Kidney capillary endothelial cell (primary cell): ENCODE measurements at regions not wholly inside any gene's neighbourhood (a gene's known extent, or its start where the extent isn't known, plus 50 kb on each side); places are given as distances from the start of the nearest gene placed in this dataset.
"Not testable (repeated sequence)": the region's sequence is repeated elsewhere in the genome, so short reads cannot be mapped to it uniquely, and the experiment has no call there.

Experiments
- DNase-seq: peaks from one replicate; pipeline ENCODE4 v3.0.0-alpha.2; 2018; ENCODE audit warnings: low spot score

GRCh38 chr10:21141946-21142492, 244.9 kb upstream of the NEBL start:
- no peak for DNase-seq

GRCh38 chr10:21138769-21139340, 241.7 kb upstream of the NEBL start:
- no peak for DNase-seq

- DNase-seq: no peak
Measured at GRCh38 chr10:21135023-21135931, 238.2 kb upstream of the NEBL start.

- no peak for DNase-seq
Measured at GRCh38 chr10:21134645-21135022, 237.5 kb upstream of the NEBL start.

GRCh38 chr10:21130683-21131442, 233.8 kb upstream of the NEBL start:
- no peak for DNase-seq

GRCh38 chr10:21130108-21130507, 233.0 kb upstream of the NEBL start:
- DNase-seq: no peak

GRCh38 chr10:21125471-21126228, 228.5 kb upstream of the NEBL start:
- no peak for DNase-seq

GRCh38 chr10:21122907-21123306, 225.8 kb upstream of the NEBL start:
- DNase-seq: no peak

GRCh38 chr10:21121822-21122221, 224.7 kb upstream of the NEBL start:
- DNase-seq: not testable (repeated sequence)

- DNase-seq: no peak
Measured at GRCh38 chr10:21114683-21115082, 217.6 kb upstream of the NEBL start.

- DNase-seq: no peak
Measured at GRCh38 chr10:21110358-21110757, 213.2 kb upstream of the NEBL start.

- DNase-seq: not testable (repeated sequence)
Measured at GRCh38 chr10:21106931-21107330, 209.8 kb upstream of the NEBL start.

GRCh38 chr10:21105331-21105730, 208.2 kb upstream of the NEBL start:
- not testable (repeated sequence) for DNase-seq

- DNase-seq: peak; percentile 42
Measured at GRCh38 chr10:21100871-21101514, 203.9 kb upstream of the NEBL start.

GRCh38 chr10:21100190-21100589, 203.1 kb upstream of the NEBL start:
- no peak for DNase-seq

GRCh38 chr10:21099291-21100062, 202.4 kb upstream of the NEBL start:
- no peak for DNase-seq

GRCh38 chr10:21097926-21098355, 200.8 kb upstream of the NEBL start:
- DNase-seq: no peak

- DNase-seq: no peak
Measured at GRCh38 chr10:21095494-21096055, 198.5 kb upstream of the NEBL start.

- DNase-seq: no peak
Measured at GRCh38 chr10:21095073-21095472, 198.0 kb upstream of the NEBL start.
